Hematopoietic multipotent progenitor cell treated with erythropoietin and hydrocortisone succinate and interleukin-3 and kit ligand, for 15 days (in vitro differentiated cells): ENCODE measurements at regions not wholly inside any gene's neighbourhood (a gene's known extent, or its start where the extent isn't known, plus 50 kb on each side); places are given as distances from the start of the nearest gene placed in this dataset.
"Not testable (repeated sequence)": the region's sequence is repeated elsewhere in the genome, so short reads cannot be mapped to it uniquely, and the experiment has no call there.

ENCODE experiments used
- DNase-seq: peaks from one replicate; pipeline ENCODE4 v3.0.0-alpha.2; 2015; ENCODE audit warnings: low spot score

GRCh38 chr7:82624337-82624736 is 180.8 kb upstream of the CACNA2D1 start:
- no peak for DNase-seq

DNA sequence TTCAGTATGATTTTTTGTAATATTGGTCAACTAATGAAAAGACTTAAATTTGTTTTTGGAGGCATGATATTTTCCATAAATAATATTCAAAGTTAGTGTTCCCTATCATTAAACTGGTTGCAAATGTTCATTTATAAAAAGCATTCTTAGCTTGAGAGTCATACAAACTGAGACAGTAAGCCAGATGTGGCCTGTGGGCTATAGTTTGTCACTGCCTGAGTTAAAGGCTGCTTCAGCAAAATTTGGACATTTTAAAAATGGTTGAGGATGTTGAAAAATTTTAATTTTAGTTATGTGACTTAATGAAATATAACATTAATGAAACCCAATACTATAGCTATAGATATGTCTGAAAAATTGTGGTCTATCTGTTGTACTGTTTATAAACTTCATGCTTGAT is 180.2 kb upstream of the CACNA2D1 start:
- DNase-seq = no peak

DNA sequence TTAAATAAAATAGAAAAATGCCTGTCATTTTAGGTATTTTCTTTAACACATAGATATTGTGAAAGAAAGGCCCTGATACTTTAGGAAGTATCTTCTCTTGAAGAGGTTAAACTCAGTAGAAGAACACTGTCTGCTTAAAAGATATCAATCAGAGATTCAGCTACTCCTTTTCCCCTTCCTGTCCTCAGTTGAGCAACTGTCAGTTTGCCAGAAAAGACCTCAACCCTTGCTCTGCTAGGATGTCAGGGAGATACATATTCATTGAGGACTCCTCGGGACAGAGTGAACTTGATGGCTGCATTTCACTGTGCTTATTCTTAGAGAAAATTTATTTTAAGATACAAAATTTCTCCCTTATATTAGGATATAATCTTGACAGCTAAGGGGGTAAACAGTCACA is 173.6 kb upstream of the CACNA2D1 start:
- DNase-seq = no peak

DNA sequence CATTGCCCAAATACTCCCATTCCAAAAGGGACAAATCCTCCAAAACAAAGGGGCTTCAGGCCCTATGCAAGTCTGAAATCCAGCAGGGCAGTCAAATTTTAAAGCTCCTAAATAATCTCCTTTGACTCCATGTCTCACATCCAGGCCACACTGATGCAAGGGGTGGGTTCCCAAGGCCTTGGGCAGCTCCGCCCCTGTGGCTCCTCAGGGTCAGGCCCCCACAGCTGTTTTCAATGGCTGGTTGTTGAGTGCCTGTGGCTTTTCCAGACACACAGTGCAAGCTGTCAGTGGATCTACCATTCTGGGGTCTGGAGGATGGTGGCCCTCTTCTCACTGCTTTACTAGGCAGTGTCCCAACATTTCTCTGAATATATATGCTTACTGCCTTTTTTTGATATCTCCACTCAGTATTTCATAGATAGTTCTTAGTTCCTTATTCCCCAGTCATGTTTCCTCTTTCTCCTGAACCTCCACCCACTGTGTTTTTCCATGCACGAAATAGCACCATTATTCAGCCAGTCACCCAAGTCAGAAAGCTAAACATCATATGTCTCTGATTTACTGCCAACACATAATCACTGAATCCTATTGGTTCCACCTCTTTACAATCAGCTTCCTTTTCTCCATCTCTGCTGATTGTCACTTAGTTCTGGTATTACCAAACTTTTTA is 172.6 kb upstream of the CACNA2D1 start:
- no peak for DNase-seq

DNA sequence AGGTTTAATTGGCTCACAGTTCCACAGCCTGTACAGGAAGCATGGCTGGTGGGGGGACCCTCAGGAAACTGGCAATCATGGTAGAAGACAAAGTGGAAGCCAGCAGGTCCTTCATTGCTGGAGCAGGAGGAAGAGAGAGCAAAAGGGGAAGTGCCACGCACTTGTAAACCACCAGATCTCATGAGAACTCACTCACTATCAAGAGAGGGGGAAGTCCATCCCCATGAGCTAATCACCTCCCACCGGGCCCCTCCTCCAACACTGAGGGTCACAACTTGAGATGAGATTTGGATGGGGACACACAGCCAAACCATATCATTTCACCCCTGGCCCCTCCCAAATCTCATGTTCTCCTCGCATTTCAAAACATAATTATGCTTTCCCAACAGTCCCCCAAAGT is 171.9 kb upstream of the CACNA2D1 start:
- no peak for DNase-seq

GRCh38 chr7:82609746-82610145 is 166.2 kb upstream of the CACNA2D1 start:
- DNase-seq = no peak

DNA sequence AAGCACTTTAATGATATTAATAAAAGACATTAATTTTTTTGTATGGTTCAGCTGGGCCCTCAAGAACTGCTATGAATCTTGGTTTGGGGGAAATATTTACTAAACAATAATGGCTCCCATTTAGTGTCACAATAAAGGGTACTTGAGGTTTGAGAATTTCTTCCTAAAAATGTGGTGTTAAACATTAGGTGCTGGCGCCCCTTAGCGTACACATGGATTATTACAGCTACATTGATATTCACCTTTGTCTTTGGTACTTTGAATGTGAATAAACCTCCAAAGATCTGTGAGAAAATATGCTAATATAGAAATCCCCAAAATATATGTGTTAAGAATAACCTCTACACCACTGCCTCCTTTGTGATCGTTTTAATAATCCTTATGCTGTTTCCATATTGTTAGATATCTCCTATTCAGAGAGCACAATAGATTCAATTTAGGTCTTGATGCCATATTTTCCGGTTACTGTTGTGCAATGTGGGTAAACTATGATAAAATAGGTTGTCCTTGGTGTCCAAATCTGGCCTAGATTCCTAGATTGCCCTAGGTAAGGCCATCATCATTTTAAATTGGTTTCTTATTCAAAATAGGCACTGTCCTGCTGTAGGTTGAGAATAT is 161.8 kb upstream of the CACNA2D1 start:
- peak; percentile 8 for DNase-seq

DNA sequence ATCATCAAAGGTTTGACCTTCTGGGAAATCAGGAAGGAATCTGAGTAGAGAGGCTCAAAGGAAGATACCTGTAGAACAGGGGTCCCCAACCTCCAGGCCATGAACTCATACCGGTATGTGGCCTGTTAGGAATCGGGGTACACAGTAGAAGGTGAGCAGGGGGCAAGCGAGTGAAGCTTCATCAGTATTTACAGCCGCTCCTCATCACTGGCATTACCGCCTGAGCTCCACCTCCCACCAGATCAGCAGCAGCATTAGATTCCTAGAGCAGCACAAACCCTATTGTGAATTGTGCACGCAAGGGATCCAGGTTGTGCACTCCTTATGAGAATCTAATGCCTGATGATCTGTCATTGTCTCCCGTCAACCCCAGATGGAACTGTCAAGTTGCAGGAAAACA is 158.5 kb upstream of the CACNA2D1 start:
- DNase-seq = no peak

DNA sequence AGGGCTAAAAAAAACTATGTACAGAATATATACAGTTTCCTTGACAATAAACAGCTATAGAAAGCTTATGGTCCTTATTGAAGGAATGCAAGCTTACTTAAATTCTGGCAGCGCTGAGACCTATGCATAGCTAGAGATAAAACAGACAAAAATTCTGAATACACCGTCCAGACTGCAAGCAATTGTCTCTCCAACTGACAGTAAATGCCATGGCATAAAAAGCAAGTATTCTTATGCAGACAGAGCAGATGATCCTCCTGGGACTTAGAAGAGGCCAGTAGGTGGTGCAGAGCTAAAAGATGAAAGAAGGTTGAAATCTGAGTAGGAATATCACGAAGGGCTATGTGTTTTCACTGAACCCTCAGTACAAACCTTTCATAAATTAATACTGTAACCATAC is 157.0 kb upstream of the CACNA2D1 start:
- DNase-seq = no peak

- DNase-seq = no peak
These were observed 156.3 kb upstream of the CACNA2D1 start for GRCh38 chr7:82599895-82600294.

DNA sequence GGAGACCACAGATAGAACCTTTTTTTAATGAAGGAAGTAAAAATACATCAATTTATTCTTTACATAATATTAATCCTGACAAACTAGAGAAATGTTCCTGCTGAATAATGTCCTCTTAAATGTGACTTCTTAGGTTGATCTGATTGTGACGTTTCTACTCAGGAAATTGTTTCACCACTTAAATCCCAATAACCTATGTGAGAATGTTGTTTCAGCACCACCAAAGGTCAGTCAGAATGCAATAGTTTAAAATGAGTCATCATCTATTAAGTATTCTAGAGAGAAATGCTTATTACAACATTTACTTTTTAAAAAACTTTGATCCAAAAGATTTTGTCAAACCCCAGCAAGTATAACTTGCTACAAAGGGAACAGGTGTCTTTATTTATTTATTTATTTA is 155.4 kb upstream of the CACNA2D1 start:
- no peak for DNase-seq

DNA sequence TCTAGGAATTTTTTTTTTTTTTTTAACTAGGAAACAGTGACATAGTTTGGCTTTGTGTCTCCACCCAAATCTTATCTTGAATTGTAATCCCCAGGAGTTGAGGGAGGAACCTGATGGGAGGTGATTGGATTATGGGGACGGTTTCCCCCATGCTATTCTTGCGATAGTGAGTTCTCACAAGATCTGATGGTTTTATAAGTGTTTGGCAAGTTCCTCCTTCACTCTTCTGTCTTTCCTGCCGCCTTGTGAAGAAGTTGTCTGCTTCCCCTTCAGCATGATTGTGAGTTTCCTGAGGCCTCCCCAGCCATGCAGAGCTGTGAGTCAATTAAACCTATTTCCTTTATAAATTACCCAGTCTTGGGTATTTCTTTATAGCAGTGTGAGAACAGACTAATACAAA is 152.2 kb upstream of the CACNA2D1 start:
- DNase-seq = not testable (repeated sequence)

- no peak for DNase-seq
These were observed 151.6 kb upstream of the CACNA2D1 start for GRCh38 chr7:82595176-82595575.

DNA sequence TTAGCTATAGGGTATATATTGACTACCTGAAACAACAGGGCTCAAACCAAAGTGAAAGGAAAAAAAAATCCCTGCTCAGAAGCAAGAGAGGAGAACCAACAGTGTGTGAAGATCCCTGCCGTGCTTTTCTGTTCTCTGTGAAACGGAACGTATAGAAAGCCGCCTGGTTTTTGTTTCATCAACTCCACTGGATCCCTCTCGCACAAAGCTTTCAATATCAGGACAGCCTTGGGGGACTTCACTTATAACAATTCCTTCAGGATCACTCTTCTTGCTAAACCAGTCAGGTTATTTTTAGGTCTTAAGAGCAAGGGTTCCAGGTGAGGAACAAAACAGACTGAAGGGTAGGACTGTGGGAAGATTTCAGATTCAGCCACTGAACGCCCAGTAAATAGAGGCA is 151.1 kb upstream of the CACNA2D1 start:
- DNase-seq = no peak

DNA sequence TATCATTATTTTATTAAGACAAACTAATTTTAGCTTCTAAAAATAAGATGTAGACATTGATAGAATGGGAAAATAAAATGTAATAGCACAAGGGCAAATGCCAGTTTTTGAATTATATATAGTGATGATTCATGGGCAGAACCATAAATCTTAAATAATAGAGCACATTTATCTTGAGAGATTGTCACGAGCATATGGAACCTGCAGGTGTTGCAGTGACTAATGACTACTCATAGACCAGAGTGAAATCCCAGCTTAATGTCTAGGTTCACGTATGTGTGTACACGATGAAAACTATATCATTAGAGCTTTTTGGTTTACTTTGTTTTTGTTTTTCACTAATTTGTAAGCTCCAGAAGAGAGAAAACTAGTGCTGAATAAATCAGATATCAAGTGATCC is 150.2 kb upstream of the CACNA2D1 start:
- no peak for DNase-seq

DNA sequence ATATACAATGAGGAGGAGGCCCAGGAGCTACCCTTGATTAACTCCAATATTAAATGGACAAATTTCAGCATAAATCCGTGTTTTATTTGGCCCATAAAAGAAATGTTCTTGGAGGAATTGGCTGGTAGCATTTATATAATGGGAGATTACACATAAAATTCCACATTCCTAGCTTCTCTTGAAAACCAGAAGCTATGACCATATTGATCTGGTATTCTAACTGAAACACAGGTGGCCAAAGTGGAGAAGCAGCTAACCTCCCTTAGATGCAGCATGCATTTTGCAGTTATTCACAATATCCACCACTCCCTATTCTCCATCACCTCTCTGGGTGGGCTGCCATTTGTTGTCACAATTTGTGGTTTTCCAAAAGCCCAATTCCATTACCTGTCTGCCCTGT is 148.8 kb upstream of the CACNA2D1 start:
- DNase-seq = no peak

GRCh38 chr7:82579047-82579446 is 135.5 kb upstream of the CACNA2D1 start:
- no peak for DNase-seq

GRCh38 chr7:82578430-82578829 is 134.9 kb upstream of the CACNA2D1 start:
- DNase-seq = no peak

DNA sequence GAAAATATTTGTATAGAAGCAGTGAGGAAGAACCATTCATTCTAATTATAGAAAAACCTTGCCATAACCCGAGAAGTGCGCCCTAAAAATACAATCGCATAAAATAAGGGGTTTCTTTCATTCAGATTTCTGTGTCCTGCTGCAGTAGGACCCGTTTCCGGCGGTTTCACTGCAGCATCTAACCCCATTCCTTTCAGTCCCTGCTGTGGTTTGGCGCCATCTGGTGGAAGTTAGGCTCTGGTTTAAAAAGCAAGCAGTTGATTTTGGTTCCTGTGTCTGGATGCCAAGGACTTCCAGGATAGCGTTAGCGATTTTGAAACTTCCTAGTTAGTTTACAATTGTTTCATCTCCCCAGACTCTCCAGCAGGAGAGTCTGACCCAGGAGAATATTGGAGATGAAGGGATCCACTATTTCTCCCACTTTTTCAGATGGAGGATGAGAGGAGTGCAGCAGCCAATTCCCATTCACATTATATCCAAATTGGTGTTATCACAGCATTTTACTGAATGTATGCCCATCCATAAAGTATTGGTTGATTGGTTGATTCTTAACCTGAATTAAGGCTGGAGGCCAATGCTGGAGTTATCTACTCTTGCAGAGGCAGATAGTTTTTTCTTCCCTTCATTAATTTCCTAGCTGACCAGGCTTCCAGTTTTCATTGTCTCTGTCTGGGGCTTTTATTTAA is 128.8 kb upstream of the CACNA2D1 start:
- peak; percentile 49 for DNase-seq

GRCh38 chr7:82571047-82571446 is 127.5 kb upstream of the CACNA2D1 start:
- DNase-seq = not testable (repeated sequence)

DNA sequence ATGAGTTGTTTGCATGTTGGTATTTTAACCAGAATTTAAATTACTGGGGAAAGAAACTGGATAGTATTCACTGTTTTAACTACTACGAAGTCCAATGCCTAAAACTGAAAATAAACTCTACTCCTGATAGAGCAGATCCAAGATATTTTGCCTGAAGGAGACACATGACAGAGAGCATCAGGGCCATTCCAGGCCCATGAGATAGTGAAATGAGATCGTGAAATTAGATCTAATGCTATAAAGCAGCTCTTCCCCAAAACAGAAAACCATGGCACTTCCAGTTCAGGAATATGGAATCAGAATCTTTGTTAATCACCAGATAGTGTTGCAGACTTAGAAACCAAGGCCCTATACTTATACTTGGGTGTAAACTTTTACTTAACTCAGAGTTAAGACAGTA is 124.3 kb upstream of the CACNA2D1 start:
- DNase-seq = no peak

GRCh38 chr7:82567356-82567755 is 123.8 kb upstream of the CACNA2D1 start:
- no peak for DNase-seq

- DNase-seq = no peak
These were observed 123.2 kb upstream of the CACNA2D1 start for GRCh38 chr7:82566752-82567151.
